Stimulated activated CD4-positive, alpha-beta T cell treated with anti-CD3 and anti-CD28 coated beads, Interleukin-2, amount 100 ng/mL, for 48 hours (primary cell): ENCODE measurements at regions not wholly inside any gene's neighbourhood (a gene's known extent, or its start where the extent isn't known, plus 50 kb on each side); places are given as distances from the start of the nearest gene placed in this dataset.
"Not testable (repeated sequence)": the region's sequence is repeated elsewhere in the genome, so short reads cannot be mapped to it uniquely, and the experiment has no call there.

ENCODE experiments used
- DNase-seq, 2 donors: peaks; one replicate each; pipeline ENCODE4 v3.0.0-alpha.2; 2020

GRCh38 chr21:8194042-8194441 lies 2327.3 kb upstream of the TPTE start:
- DNase-seq, result not testable (repeated sequence)

GRCh38 chr21:8197377-8198027 lies 2323.9 kb upstream of the TPTE start:
- not testable (repeated sequence) for DNase-seq

DNA sequence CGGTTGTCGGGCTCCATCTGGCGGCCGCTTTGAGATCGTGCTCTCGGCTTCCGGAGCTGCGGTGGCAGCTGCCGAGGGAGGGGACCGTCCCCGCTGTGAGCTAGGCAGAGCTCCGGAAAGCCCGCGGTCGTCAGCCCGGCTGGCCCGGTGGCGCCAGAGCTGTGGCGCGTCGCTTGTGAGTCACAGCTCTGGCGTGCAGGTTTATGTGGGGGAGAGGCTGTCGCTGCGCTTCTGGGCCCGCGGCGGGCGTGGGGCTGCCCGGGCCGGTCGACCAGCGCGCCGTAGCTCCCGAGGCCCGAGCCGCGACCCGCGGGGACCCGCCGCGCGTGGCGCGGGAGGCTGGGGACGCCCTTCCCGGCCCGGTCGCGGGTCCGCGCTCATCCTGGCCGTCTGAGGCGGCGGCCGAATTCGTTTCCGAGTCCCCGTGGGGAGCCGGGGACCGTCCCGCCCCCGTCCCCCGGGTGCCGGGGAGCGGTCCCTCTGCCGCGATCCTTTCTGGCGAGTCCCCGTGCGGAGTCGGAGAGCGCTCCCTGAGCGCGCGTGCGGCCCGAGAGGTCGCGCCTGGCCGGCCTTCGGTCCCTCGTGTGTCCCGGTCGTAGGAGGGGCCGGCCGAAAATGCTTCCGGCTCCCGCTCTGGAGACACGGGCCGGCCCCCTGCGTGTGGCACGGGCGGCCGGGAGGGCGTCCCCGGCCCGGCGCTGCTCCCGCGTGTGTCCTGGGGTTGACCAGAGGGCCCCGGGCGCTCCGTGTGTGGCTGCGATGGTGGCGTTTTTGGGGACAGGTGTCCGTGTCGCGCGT lies 2316.1 kb upstream of the TPTE start:
- DNase-seq, result not testable (repeated sequence)

DNA sequence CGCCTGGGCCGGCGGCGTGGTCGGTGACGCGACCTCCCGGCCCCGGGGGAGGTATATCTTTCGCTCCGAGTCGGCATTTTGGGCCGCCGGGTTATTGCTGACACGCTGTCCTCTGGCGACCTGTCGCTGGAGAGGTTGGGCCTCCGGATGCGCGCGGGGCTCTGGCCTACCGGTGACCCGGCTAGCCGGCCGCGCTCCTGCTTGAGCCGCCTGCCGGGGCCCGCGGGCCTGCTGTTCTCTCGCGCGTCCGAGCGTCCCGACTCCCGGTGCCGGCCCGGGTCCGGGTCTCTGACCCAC lies 2315.5 kb upstream of the TPTE start:
- not testable (repeated sequence) for DNase-seq

GRCh38 chr21:8212986-8213550 lies 2308.3 kb upstream of the TPTE start:
- peak; percentile 16 to 98 for DNase-seq

GRCh38 chr21:8214539-8214938 lies 2306.8 kb upstream of the TPTE start:
- DNase-seq, result not testable (repeated sequence)

GRCh38 chr21:8229366-8230150 lies 2291.8 kb upstream of the TPTE start:
- DNase-seq, result not testable (repeated sequence)

DNA sequence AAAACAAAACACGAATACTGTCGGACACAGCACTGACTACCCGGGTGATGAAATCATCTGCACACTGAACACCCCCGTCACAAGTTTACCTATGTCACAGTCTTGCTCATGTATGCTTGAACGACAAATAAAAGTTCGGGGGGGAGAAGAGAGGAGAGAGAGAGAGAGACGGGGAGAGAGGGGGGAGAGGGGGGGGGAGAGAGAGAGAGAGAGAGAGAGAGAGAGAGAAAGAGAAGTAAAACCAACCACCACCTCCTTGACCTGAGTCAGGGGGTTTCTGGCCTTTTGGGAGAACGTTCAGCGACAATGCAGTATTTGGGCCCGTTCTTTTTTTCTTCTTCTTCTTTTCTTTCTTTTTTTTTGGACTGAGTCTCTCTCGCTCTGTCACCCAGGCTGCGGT lies 2290.1 kb upstream of the TPTE start:
- not testable (repeated sequence) for DNase-seq

DNA sequence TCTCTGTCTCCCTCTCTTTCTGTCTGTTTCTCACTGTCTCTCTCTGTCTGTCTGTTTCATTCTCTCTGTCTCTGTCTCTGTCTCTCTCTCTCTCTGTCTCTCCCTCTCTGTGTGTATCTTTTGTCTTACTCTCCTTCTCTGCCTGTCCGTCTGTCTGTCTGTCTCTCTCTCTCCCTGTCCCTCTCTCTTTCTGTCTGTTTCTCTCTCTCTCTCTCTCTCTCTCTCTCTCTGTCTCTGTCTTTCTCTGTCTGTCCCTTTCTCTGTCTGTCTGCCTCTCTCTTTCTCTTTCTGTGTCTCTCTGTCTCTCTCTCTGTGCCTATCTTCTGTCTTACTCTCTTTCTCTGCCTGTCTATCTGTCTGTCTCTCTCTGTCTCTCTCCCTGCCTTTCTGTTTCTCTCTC lies 2288.4 kb upstream of the TPTE start:
- DNase-seq, result not testable (repeated sequence)

GRCh38 chr21:8234059-8234458 lies 2287.3 kb upstream of the TPTE start:
- DNase-seq, result not testable (repeated sequence)

DNA sequence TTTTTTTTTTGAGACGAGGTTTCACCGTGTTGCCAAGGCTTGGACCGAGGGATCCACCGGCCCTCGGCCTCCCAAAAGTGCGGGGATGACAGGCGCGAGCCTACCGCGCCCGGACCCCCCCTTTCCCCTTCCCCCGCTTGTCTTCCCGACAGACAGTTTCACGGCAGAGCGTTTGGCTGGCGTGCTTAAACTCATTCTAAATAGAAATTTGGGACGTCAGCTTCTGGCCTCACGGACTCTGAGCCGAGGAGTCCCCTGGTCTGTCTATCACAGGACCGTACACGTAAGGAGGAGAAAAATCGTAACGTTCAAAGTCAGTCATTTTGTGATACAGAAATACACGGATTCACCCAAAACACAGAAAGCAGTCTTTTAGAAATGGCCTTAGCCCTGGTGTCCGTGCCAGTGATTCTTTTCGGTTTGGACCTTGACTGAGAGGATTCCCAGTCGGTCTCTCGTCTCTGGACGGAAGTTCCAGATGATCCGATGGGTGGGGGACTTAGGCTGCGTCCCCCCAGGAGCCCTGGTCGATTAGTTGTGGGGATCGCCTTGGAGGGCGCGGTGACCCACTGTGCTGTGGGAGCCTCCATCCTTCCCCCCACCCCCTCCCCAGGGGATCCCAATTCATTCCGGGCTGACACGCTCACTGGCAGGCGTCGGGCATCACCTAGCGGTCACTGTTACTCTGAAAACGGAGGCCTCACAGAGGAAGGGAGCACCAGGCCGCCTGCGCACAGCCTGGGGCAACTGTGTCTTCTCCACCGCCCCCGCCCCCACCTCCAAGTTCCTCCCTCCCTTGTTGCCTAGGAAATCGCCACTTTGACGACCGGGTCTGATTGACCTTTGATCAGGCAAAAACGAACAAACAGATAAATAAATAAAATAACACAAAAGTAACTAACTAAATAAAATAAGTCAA lies 2276.4 kb upstream of the TPTE start:
- DNase-seq, result not testable (repeated sequence)

DNA sequence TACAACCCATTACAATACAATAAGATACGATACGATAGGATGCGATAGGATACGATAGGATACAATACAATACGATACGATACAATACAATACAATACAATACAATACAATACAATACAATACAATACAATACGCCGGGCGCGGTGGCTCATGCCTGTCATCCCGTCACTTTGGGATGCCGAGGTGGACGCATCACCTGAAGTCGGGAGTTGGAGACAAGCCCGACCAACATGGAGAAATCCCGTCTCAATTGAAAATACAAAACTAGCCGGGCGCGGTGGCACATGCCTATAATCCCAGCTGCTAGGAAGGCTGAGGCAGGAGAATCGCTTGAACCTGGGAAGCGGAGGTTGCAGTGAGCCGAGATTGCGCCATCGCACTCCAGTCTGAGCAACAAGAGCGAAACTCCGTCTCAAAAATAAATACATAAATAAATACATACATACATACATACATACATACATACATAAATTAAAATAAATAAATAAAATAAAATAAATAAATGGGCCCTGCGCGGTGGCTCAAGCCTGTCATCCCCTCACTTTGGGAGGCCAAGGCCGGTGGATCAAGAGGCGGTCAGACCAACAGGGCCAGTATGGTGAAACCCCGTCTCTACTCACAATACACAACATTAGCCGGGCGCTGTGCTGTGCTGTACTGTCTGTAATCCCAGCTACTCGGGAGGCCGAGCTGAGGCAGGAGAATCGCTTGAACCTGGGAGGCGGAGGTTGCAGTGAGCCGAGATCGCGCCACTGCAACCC lies 2275.6 kb upstream of the TPTE start:
- not testable (repeated sequence) for DNase-seq

DNA sequence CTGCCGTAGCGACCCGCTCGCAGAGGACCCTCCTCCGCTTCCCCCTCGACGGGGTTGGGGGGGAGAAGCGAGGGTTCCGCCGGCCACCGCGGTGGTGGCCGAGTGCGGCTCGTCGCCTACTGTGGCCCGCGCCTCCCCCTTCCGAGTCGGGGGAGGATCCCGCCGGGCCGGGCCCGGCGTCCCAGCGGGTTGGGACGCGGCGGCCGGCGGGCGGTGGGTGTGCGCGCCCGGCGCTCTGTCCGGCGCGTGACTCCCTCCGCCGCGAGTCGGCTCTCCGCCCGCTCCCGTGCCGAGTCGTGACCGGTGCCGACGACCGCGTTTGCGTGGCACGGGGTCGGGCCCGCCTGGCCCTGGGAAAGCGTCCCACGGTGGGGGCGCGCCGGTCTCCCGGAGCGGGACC lies 2269.7 kb upstream of the TPTE start:
- DNase-seq, result not testable (repeated sequence)

- peak; percentile 15 to 19 for DNase-seq
Observed at GRCh38 chr21:8255094-8255493, 2266.3 kb upstream of the TPTE start.

- peak; percentile 30 to 54 for DNase-seq
Observed at GRCh38 chr21:8257083-8257799, 2264.1 kb upstream of the TPTE start.

GRCh38 chr21:8260065-8260627 lies 2261.2 kb upstream of the TPTE start:
- not testable (repeated sequence) for DNase-seq
